Endodermal cell (in vitro differentiated cells): ENCODE measurements at regions not wholly inside any gene's neighbourhood (a gene's known extent, or its start where the extent isn't known, plus 50 kb on each side); places are given as distances from the start of the nearest gene placed in this dataset.

ENCODE experiments used
- DNase-seq: peaks from one replicate; pipeline ENCODE4 v3.0.0-alpha.2; 2017
- H3K27ac ChIP-seq: 2 replicates; pipeline ENCODE4 v1.5.1; 2013; ENCODE audit warnings: mild to moderate bottlenecking, low read depth, low read length, moderate library complexity
- H3K27me3 ChIP-seq: 2 replicates; pipeline ENCODE4 v1.6.1; 2013; ENCODE audit warnings: mild to moderate bottlenecking, low read length, moderate library complexity; ENCODE audit not compliant: insufficient read depth, control insufficient read depth, poor library complexity, severe bottlenecking
- H3K36me3 ChIP-seq: 2 replicates; pipeline ENCODE4 v1.7.0; 2013; ENCODE audit warnings: mild to moderate bottlenecking, low read length, moderate library complexity; ENCODE audit not compliant: control insufficient read depth, insufficient read depth
- H3K4me1 ChIP-seq: one replicate; pipeline ENCODE4 v1.7.0; 2013; ENCODE audit warnings: low read length; ENCODE audit not compliant: control insufficient read depth, insufficient read depth
- H3K4me3 ChIP-seq: 2 replicates; pipeline ENCODE4 v1.5.1; 2013; ENCODE audit warnings: mild to moderate bottlenecking, low read length, moderate library complexity
- H3K9ac ChIP-seq: 2 replicates; pipeline ENCODE4 v1.6.1; 2013; ENCODE audit warnings: mild to moderate bottlenecking, low read length, moderate library complexity; ENCODE audit not compliant: poor library complexity, severe bottlenecking; ENCODE audit errors: extremely low read depth
- H3K9me3 ChIP-seq: 2 replicates; pipeline ENCODE4 v1.6.1; 2013; ENCODE audit warnings: mild to moderate bottlenecking, low read length, moderate library complexity; ENCODE audit not compliant: control insufficient read depth
- H3K27ac Mint-ChIP-seq: 2 replicates; pipeline ENCODE4 v1.8.0; 2020; ENCODE audit warnings: mixed read lengths
- H3K27me3 Mint-ChIP-seq: 2 replicates; pipeline ENCODE4 v1.8.0; 2021; ENCODE audit warnings: mild to moderate bottlenecking, mixed read lengths; ENCODE audit not compliant: insufficient read depth
- H3K36me3 Mint-ChIP-seq: 2 replicates; pipeline ENCODE4 v1.8.0; 2020; ENCODE audit warnings: low read depth, mixed read lengths
- H3K4me1 Mint-ChIP-seq: 2 replicates; pipeline ENCODE4 v1.8.0; 2020; ENCODE audit warnings: mixed read lengths
- H3K4me3 Mint-ChIP-seq: 2 replicates; pipeline ENCODE4 v1.8.0; 2020; ENCODE audit warnings: mild to moderate bottlenecking, moderate library complexity, mixed read lengths
- H3K9me3 Mint-ChIP-seq: 2 replicates; pipeline ENCODE4 v1.8.0; 2020; ENCODE audit warnings: mild to moderate bottlenecking, mixed read lengths
- CTCF ChIP-seq: fragments of 200-600 bp; sonication (generic); conservative IDR thresholded peaks from 2 replicates; pipeline ENCODE4 v1.5.0; 2021; ENCODE audit warnings: antibody characterized with exemption, mild to moderate bottlenecking
- WGBS, 2 experiments: methylation state at CpG; one replicate each; pipeline versions ENCODE4 v1.1.5 to v1.1.7; 2013; ENCODE audit warnings: missing lambda C conversion rate in 2 of 2, mixed read lengths in 1 of 2; ENCODE audit not compliant: insufficient coverage in 1 of 2, insufficient read length in 1 of 2; 5-methylcytosine and 5-hydroxymethylcytosine counted together

DNA sequence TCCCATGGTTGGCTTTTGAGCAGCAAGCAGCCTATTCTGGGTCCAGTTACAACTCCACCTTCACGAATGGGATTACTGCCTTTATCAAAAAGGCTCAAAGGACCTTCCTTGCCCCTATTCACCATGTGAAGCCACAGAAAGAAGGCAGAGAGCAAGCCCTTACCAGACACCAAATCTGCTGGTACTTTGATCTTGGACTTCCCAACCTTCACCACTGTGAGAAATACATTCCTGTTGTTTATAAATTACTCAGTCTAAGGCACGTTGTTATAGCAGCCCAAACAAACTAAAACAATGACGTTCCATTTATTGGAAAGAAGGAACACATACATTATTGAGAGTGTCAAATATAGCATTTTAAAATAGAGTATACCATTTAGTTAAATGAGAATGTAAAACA, 1557.9 kb downstream of the PLA2G4A start:
- no peak overlapping the region for H3K4me3 ChIP-seq
- Mint-ChIP-seq H3K9me3 (no peaks in the 10 kb centered on the region), H3K4me1 (no peaks in the 10 kb centered on the region), H3K27ac (no peak overlapping the region), H3K36me3 (no peaks in the 10 kb centered on the region), H3K27me3 (no peaks in the 10 kb centered on the region), H3K4me3 (no peak overlapping the region)
- no peak overlapping the region for H3K9ac ChIP-seq
- TF ChIP-seq CTCF: no peak
- WGBS, 2 experiments: 97% methylated on average over 2 of the region's 3 CpGs; no CpG with 5 or more reads in 1 of the 2 experiments
- no peak overlapping the region for H3K27ac ChIP-seq
- no peaks in the 10 kb centered on the region for H3K9me3 ChIP-seq
- H3K27me3 ChIP-seq: no peaks in the 10 kb centered on the region
- no peaks in the 10 kb centered on the region for H3K4me1 ChIP-seq
- no peaks in the 10 kb centered on the region for H3K36me3 ChIP-seq
- DNase-seq: no peak

- Mint-ChIP-seq H3K9me3 (peaks cover 3% of the 10 kb centered on the region), H3K36me3 (no peaks in the 10 kb centered on the region), H3K4me3 (no peak overlapping the region), H3K27me3 (no peaks in the 10 kb centered on the region), H3K27ac (no peak overlapping the region), H3K4me1 (no peaks in the 10 kb centered on the region)
- Histone ChIP-seq H3K4me1 (no peaks in the 10 kb centered on the region), H3K9me3 (no peaks in the 10 kb centered on the region), H3K27me3 (no peaks in the 10 kb centered on the region), H3K9ac (no peak overlapping the region), H3K27ac (no peak overlapping the region), H3K4me3 (no peak overlapping the region), H3K36me3 (no peaks in the 10 kb centered on the region)
- 95 to 100% methylated on average over 1 of the region's 1 CpG for WGBS, 2 experiments
- TF ChIP-seq CTCF: no peak
- DNase-seq: no peak
Observed at GRCh38 chr1:188394677-188395076, 1565.9 kb downstream of the PLA2G4A start.

- H3K27me3 ChIP-seq: no peaks in the 10 kb centered on the region
- Mint-ChIP-seq H3K4me3 (no peak overlapping the region), H3K27ac (no peak overlapping the region), H3K9me3 (peaks cover 5% of the 10 kb centered on the region), H3K27me3 (no peaks in the 10 kb centered on the region), H3K4me1 (no peaks in the 10 kb centered on the region), H3K36me3 (no peaks in the 10 kb centered on the region)
- no peaks in the 10 kb centered on the region for H3K4me1 ChIP-seq
- H3K36me3 ChIP-seq: no peaks in the 10 kb centered on the region
- H3K4me3 ChIP-seq: no peak overlapping the region
- no peak overlapping the region for H3K27ac ChIP-seq
- WGBS, 2 experiments: 91% methylated on average over 1 of the region's 2 CpGs; no CpG with 5 or more reads in 1 of the 2 experiments
- TF ChIP-seq CTCF: no peak
- no peak overlapping the region for H3K9ac ChIP-seq
- DNase-seq: no peak
- no peaks in the 10 kb centered on the region for H3K9me3 ChIP-seq
Observed at GRCh38 chr1:188397521-188397920, 1568.8 kb downstream of the PLA2G4A start.
